ENCODE measurements at regions not wholly inside any gene's neighbourhood (a gene's known extent, or its start where the extent isn't known, plus 50 kb on each side); places are given as distances from the start of the nearest gene placed in this dataset.

DNA sequence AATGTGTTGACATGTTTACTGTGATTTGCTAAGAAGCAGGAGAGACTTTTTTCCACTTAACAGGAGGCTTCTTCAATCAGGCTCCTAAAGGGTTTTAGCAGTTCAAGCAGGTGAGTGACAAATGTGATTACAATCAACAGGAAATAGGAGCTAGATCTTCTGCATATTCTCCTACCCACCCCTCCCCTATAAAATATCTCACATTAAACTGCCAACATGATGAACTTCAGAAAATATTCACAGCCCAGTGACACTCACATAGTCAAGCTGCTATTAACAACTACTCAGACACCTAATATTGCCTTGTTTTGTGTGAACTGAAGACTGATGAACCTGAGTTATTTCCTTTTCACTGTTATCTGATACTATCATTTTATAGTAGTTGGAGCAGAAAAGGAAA is 55.9 kb upstream of the ANTXR2 start:
- Histone ChIP-seq H3K4me2 (ENCODE audit: insufficient read depth in 1 of 2, low read depth in 2 of 2, low read length in 2 of 2) (no peak overlapping the region), H2BK20ac (ENCODE audit: low read length) (no peak overlapping the region), H4K20me1 (replicated peaks in 1 of 2; ENCODE audit: control insufficient read depth in 1 of 2, insufficient read depth in 2 of 2, low read length in 2 of 2) (no peaks in the 10 kb centered on the region), H3K27me3 (replicated peaks in 1 of 4; ENCODE audit: control insufficient read depth in 3 of 4, extremely low read depth in 1 of 4, insufficient read depth in 3 of 4, low read length in 3 of 4) (no peaks in the 10 kb centered on the region), H2BK15ac (ENCODE audit: low read length) (no peak overlapping the region), H3K9me3 (ENCODE audit: insufficient read depth in 2 of 2, low read depth in 1 of 2, low read length in 1 of 2) (no peaks in the 10 kb centered on the region), H3K79me2 (ENCODE audit: control insufficient read depth in 1 of 2, insufficient read depth in 2 of 2, low read length in 2 of 2) (no peaks in the 10 kb centered on the region), H3K9ac (replicated peaks in 1 of 4; ENCODE audit: extremely low read depth in 1 of 4, low read depth in 3 of 4, low read length in 3 of 4) (no peak overlapping the region), H2AFZ (ENCODE audit: low read length) (no peak overlapping the region), H2BK120ac (replicated peaks; ENCODE audit: low read depth, low read length) (no peak overlapping the region), H2BK5ac (ENCODE audit: low read depth, low read length) (no peak overlapping the region), H3K4me1 (replicated peaks in 1 of 4; ENCODE audit: control insufficient read depth in 3 of 4, insufficient read depth in 4 of 4, low read length in 3 of 4) (no peaks in the 10 kb centered on the region), H2AK5ac (ENCODE audit: low read depth, low read length) (no peak overlapping the region), H3K36me3 (ENCODE audit: control insufficient read depth in 2 of 4, insufficient read depth in 4 of 4, low read length in 3 of 4) (no peaks in the 10 kb centered on the region), H3K56ac (replicated peaks; ENCODE audit: insufficient read length, low read depth, low read length) (no peak overlapping the region), H2BK12ac (ENCODE audit: low read depth, low read length) (no peak overlapping the region), H3K4ac (replicated peaks; ENCODE audit: insufficient read length, low read depth, low read length) (no peak overlapping the region), H3K27ac (ENCODE audit: low read depth, low read length) (no peak overlapping the region), H4K8ac (ENCODE audit: extremely low read depth, insufficient read depth, low read length) (no peak overlapping the region), H3K23ac (ENCODE audit: insufficient read length) (no peak overlapping the region), H4K5ac (ENCODE audit: insufficient read length, low read depth, low read length) (no peak overlapping the region), H3K79me1 (ENCODE audit: low read depth, low read length) (no peaks in the 10 kb centered on the region), H4K91ac (replicated peaks; ENCODE audit: insufficient read length, low read length) (no peak overlapping the region), H3K23me2 (ENCODE audit: low read depth, low read length) (no peaks in the 10 kb centered on the region), H3K4me3 (ENCODE audit: extremely low read depth in 1 of 4, insufficient read depth in 2 of 4, low read depth in 3 of 4, low read length in 4 of 4) (no peak overlapping the region), H3K14ac (ENCODE audit: insufficient read length) (no peak overlapping the region), H3K18ac (ENCODE audit: extremely low read depth, low read length) (no peak overlapping the region)
- no peak for DNase-seq (ENCODE audit: low read depth in 1 of 2, low spot score in 2 of 2)
- FAIRE-seq: no peak
- POLR2A ChIA-PET (ENCODE audit: partially characterized antibody): no interaction called here
- CTCF ChIA-PET (ENCODE audit: partially characterized antibody): interaction anchor here (1.4 kb wide), 1 partner anchor 32 kb away, joined by 3 read pairs; no protein-coding TSS in a partner anchor
- TF ChIP-seq, protein P1, sequence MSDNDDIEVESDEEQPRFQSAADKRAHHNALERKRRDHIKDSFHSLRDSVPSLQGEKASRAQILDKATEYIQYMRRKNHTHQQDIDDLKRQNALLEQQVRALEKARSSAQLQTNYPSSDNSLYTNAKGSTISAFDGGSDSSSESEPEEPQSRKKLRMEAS (IDR thresholded peaks at IDR 0.05): no peak
- no peak for TF ChIP-seq NANOG (IDR thresholded peaks at IDR 0.05; ENCODE audit: insufficient read depth, low read depth, low read length, poor library complexity, severe bottlenecking)
- TF ChIP-seq CHD2 (IDR thresholded peaks at IDR 0.05; ENCODE audit: low read length): no peak
- TF ChIP-seq TAF7 (optimal IDR thresholded peaks at IDR 0.05; ENCODE audit: borderline replicate concordance, low read depth, low read length): no peak
- no peak for TF ChIP-seq TBP (IDR thresholded peaks at IDR 0.05; ENCODE audit: low read depth, low read length)
- no peak for TF ChIP-seq SIRT6 (IDR thresholded peaks at IDR 0.05; ENCODE audit: low read length)
- TF ChIP-seq, protein P2, sequence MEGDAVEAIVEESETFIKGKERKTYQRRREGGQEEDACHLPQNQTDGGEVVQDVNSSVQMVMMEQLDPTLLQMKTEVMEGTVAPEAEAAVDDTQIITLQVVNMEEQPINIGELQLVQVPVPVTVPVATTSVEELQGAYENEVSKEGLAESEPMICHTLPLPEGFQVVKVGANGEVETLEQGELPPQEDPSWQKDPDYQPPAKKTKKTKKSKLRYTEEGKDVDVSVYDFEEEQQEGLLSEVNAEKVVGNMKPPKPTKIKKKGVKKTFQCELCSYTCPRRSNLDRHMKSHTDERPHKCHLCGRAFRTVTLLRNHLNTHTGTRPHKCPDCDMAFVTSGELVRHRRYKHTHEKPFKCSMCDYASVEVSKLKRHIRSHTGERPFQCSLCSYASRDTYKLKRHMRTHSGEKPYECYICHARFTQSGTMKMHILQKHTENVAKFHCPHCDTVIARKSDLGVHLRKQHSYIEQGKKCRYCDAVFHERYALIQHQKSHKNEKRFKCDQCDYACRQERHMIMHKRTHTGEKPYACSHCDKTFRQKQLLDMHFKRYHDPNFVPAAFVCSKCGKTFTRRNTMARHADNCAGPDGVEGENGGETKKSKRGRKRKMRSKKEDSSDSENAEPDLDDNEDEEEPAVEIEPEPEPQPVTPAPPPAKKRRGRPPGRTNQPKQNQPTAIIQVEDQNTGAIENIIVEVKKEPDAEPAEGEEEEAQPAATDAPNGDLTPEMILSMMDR (IDR thresholded peaks at IDR 0.05; ENCODE audit: control extremely low read depth in 1 of 3, insufficient read depth in 1 of 3, low read depth in 1 of 3, low read length in 3 of 3): no peak
- TF ChIP-seq TCF12 (IDR thresholded peaks at IDR 0.05; ENCODE audit: low read depth, low read length): no peak
- TF ChIP-seq CTBP2 (IDR thresholded peaks at IDR 0.05; ENCODE audit: borderline replicate concordance, insufficient read depth, insufficient read length, low read length): no peak
- no peak for TF ChIP-seq ZNF274 (IDR thresholded peaks at IDR 0.05; ENCODE audit: borderline replicate concordance, extremely low read depth, low read length)
- no peak for TF ChIP-seq KDM1A (IDR thresholded peaks at IDR 0.05; ENCODE audit: borderline replicate concordance, low read length)
- TF ChIP-seq EGR1 (IDR thresholded peaks at IDR 0.05; ENCODE audit: borderline replicate concordance, low read depth, low read length): no peak
